GM18517 (cell line): ENCODE measurements at regions not wholly inside any gene's neighbourhood (a gene's known extent, or its start where the extent isn't known, plus 50 kb on each side); places are given as distances from the start of the nearest gene placed in this dataset.
"Not testable (repeated sequence)": the region's sequence is repeated elsewhere in the genome, so short reads cannot be mapped to it uniquely, and the experiment has no call there.

Experiments used
- ATAC-seq: cut with Tn5 transposase; IDR thresholded peaks from one replicate; pipeline ENCODE4 v1.9.1; 2021; ENCODE audit warnings: mild to moderate bottlenecking, moderate library complexity; ENCODE audit not compliant: unreplicated experiment

DNA sequence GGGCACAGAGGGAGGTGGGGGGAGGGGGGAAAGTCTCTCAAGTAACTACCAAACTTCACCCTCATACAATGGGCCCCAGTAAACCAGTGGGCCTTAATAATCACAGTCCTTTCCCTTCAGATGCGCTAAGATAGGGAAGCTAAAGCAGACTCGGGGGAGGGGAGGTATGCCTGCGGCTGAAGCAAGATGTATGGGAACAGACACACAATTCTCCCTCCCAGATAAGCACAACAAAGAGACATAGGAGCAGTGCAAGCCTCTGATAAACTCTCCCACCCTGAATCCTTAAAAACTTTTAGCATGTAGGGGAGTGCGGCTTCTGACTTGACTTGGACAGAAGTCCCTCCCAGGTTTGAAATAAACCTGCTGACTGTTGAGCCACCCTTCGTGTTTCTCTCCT lies 54.7 kb downstream of the PROP1 start:
- not testable (repeated sequence) for ATAC-seq

DNA sequence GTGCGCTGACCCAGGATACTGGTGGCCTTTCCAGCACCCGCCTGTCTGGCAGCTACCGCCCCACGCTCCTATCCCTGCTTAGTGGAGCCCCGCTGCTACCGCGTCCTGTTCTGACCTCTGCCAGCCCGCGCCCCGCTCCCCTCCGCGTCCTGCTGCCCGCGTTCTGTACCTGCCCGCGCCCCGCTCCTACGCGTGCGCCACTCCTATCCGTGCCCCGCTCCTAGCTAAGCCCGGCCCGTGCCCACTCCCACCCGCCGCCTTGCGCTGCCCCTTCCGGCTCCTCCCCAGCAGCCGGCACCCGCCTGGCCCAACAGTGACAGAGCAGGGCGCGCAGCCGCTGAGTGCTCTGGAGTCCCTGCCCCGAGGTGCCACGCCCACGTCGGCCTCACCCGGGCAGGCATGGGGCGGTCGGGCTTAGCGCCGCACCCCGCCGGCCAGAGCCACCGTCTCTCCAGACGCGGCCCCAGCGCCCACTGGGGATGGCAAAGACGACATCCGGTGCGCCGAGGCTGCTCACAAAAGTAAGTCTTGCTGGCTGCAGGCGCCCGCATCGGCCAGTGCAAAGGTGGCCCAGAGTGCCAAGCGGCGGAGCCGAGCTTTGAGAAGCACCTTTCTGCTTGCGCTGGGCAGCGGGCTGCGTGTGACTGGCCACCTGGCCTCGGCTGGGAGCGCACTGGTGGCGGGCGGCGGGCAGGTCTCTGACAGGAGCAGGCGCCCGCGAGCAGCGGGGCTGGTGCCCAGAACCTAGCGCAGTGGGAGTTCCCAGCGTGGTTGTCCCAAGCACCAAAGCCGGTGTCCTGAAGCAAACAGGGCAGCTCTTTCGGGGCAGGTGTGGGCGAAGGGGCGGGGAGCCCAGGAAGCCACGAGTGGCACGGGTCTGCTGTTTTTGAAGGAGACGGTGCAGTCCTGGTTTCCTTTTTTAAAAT lies 56.5 kb downstream of the PROP1 start:
- not testable (repeated sequence) for ATAC-seq

GRCh38 chr5:177938767-177939166 lies 57.3 kb downstream of the PROP1 start:
- ATAC-seq: not testable (repeated sequence)

DNA sequence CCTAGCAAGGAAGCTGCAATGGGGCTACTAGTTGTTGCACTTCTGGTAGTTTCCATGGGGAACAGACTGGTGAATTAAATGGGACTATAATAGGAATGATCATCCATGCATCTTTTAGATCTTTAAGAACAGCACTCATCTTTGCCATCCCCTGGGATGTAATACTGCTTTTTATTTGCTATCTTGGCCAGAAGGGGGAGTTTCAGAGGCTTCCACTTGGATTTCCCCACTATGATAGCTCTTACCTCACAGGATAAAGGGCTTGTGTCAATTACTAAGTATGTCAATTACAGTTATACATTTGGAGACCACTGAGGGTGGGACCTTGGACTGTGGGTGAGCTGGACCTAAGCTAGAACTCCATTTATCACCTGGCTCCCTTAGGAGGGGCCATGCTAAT lies 61.8 kb downstream of the PROP1 start:
- not testable (repeated sequence) for ATAC-seq

GRCh38 chr5:177930269-177931022 lies 65.6 kb downstream of the PROP1 start:
- ATAC-seq: not testable (repeated sequence)

DNA sequence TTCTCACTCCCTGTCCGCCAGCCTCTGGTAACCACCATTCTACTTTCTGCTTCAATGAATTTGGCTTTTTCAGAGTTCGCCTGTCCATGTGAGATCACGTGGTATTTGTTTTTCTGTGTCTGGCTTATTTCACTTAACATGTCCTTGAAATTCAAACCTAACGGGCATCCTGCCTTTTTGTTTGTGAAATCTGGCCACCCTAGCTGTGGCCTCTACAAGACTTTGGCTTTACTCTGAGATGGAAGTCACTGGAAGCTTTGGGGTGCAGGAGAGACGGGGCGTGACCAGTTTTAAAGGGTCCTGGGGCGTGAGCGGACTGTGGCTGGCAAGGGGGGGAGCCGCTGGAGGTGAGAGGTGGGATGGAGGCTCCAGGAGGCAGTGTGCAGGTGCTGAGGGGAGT lies 66.4 kb downstream of the PROP1 start:
- not testable (repeated sequence) for ATAC-seq

DNA sequence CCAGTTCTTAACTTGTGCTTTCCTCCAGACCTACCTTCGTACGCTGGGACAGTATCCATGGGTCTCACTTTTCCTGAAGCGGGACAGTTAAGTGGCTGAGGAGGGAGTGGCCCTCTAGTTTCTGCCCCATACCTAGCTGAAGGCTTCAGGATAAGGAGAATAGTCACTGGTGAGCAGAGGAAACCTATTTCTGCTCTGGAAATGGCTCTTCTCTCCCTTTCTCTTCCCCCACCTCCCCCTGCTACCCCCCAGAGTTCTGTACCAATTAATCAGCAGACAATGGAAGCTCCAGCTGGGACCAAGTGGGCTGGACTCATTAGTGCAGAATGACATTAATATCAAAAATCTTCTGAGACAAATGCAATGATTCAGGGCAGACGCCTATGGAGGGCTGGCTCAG lies 68.5 kb downstream of the PROP1 start:
- ATAC-seq: not testable (repeated sequence)

DNA sequence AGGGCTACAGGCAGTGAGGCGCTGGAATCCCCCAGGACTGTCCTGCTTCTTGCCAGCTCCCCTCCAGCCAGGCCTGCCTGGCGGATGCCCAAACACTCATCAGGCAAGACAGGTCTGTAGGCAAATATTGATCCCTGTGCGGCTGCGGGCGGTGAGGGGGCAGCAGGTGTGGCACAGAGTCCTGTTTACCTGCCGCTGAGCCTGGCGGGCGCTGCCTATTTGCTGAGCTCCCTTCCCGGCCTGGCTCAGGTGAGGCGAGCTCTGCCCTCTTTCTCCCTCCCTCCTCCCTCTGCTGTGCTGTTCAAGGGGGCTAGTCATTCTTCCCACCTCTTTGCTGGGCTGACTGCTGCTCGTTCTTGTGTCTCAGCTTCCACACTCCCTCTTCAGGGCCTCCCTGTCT lies 71.5 kb downstream of the PROP1 start:
- not testable (repeated sequence) for ATAC-seq

DNA sequence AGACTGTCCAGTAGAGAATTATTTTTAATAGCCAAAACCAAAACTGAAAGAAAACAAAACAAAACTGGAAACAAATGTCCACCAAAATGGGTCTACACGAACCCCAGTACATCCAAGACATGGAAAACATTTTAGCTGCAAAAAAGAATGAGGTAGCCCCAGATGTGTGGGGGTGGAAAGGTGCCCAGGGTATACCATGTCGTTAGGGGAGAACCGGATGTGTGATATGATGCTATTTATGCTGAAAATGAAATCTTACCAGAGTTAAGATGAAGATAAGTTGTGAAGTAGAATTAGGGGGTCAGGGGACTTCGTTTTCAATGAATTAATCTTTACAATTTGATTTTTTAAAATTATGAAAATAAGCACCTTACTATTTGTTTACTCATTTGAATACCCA lies 72.2 kb downstream of the PROP1 start:
- ATAC-seq: not testable (repeated sequence)

DNA sequence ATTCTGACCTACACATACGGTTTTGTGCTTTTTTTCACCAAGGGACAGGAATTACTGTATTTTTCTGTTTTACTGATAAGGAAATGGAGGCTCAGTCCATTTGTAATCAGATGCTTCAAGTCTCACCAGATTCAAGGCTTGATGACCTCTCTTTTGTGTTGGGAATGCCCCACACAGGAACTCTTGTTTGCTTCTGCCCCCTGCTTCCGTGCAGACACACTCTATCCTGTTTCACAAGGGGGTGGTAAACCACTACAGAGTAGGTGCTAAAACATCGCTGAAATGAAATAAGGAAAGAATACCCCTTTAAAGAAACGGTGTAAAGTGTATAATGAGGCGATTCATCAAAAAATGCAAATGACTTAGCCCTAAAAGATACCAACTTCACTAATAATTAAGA lies 72.9 kb downstream of the PROP1 start:
- ATAC-seq: not testable (repeated sequence)

DNA sequence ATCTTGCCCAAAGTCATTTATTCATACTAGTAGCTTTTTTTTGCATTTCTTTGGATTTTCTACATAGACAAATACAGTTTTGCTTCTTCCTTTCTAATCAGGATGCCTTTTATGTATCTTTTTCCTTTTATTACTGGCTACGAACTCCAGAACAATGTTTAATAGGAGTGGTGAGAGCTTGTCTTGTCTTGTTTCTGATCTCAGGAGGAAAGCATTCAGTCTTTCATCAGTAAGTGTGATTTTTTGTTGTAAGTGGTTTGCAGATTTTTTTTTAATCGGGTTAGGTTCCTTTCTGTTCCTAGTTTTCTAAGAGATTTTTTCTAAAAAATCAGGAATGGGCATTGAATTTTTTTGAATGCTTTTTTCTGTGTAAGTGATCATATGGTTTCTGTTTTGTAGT lies 86.8 kb downstream of the PROP1 start:
- not testable (repeated sequence) for ATAC-seq

DNA sequence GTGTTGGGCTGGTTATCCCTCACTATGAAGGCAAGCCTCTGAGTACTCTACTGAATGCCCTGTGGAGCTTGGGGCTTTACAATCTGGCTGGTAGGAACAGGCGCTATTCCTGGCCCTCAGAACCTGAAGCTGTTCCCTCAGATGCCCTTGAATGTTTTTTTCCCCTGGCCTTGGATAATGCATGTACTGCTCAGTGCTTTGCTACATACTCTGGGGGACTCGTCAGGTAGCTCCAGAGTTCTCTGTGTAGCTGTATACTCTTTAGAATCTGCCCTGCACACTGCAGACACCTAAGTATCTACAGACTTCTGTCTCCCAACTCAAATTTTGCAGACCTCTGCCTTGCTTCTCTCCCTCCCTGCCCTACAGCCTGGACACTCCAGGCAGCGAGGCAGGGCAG lies 93.2 kb downstream of the PROP1 start:
- ATAC-seq: not testable (repeated sequence)

DNA sequence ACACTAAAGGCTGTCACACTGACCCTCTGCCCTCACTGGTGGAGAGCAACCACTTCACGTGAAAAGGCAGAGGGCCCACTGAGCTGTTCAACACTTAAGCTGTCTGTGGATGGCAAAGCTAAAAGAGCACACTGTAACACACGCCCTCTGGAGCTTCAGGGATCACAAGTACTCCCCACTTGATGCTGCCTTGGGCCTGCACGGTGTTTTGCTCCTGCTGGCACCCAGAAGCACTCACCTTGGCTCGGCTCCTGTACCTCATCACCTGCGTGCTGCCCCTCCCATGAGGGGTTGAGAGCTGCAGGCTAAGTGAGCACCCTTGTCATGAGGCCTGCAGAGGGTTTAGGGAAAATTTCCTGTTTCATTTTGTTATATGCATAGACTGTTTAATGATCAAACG lies 96.0 kb downstream of the PROP1 start:
- ATAC-seq: not testable (repeated sequence)

GRCh38 chr5:177894681-177895453 lies 101.2 kb downstream of the PROP1 start:
- not testable (repeated sequence) for ATAC-seq

- ATAC-seq: not testable (repeated sequence)
These were observed 103.7 kb downstream of the PROP1 start for GRCh38 chr5:177892357-177892665.

DNA sequence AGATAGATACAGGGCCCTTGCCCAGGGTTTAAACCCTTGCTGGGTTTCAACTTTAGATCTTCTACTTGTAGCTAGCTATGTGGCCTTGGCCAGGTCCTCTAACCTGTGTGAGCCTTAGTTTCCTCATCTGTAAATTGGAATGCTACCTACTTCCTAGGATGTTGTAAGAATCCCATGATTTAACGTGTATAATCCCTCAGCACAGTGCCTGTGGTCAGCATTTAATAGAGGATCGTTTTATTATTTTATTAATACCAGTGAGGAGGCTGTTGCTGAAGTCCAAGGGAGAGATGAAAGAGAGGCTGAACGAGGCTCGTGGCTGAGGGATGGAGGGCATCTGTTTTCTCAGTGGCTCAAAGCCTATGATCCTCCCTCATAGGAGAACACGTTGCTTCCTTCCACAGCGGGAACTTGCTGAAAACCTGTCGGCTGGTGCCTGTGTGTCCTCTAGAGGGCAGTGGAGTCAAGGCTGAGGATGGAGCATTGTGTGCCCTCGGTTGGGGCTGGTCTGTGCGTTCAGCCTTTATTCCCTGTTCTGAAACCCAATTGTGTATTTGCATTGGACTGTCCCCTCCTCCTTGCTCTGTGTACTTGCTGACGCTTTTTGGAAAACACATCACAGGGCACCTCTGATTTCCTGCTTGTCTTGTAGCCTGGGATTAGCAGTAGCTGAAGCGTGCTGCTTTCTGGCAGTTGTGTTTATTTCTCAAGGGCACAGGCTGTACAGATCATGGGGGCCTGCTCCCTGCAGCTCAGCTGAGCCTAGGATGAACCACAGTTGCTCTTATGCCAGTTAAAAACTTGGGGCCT lies 104.3 kb downstream of the PROP1 start:
- peak; percentile 80 for ATAC-seq

DNA sequence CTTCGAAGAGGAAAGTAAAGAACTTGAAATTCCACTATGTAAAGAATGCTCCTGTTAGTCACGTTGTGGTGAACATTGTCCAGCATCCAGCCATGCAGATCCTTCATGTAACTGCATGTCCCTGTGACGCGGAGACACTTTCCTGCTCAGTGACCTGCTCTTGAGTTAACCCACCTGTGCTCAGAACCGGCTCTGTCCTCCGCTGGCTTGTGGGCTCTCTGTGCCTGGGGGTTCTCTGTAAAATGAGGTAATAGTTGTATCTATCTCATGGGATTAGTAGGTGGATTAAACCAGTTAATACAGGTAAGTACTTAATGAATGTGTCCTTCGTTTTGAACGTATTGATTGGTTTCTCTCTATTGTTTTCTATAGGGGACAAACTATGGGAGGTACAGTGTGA lies 100.6 kb upstream of the FAM153A start:
- not testable (repeated sequence) for ATAC-seq

DNA sequence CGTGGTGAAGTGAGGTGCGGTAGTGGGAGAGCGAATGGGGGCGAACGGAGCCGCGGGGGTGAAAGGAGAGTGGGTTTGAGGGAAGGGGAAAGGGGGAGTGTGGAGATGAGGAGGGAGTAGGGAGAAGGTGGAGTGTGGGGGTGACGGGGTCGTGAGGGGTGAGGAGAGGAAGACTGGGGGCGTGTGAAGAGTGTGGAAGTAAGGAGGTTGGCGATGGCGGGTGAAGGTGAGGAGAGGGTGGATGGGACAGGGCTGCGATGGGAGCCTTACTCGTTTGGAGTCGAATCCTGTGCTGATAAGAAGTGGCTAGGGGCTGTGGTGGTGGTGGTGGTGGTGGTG lies 93.2 kb upstream of the FAM153A start:
- not testable (repeated sequence) for ATAC-seq

GRCh38 chr5:177875013-177875899 lies 92.6 kb upstream of the FAM153A start:
- ATAC-seq: peak; percentile 65
